T1000 (cell line): ENCODE measurements at regions not wholly inside any gene's neighbourhood (a gene's known extent, or its start where the extent isn't known, plus 50 kb on each side); places are given as distances from the start of the nearest gene placed in this dataset.
"Not testable (repeated sequence)": the region's sequence is repeated elsewhere in the genome, so short reads cannot be mapped to it uniquely, and the experiment has no call there.

Experiments
- DNase-seq: peaks from one replicate; lab custom pipeline; 2025; ENCODE audit warnings: mixed read lengths; lab: John Stamatoyannopoulos, UW

GRCh38 chr16:87201052-87201451 lies 116.1 kb downstream of the C16orf95 start:
- peak; percentile 55 for DNase-seq

- no peak for DNase-seq
These were observed 115.4 kb downstream of the C16orf95 start for GRCh38 chr16:87201790-87202189.

GRCh38 chr16:87202346-87202745 lies 114.8 kb downstream of the C16orf95 start:
- no peak for DNase-seq

- no peak for DNase-seq
These were observed 114.0 kb downstream of the C16orf95 start for GRCh38 chr16:87203060-87203656.

GRCh38 chr16:87206646-87207451 lies 110.3 kb downstream of the C16orf95 start:
- DNase-seq = no peak

GRCh38 chr16:87207509-87207908 lies 109.7 kb downstream of the C16orf95 start:
- DNase-seq = no peak

- no peak for DNase-seq
These were observed 109.2 kb downstream of the C16orf95 start for GRCh38 chr16:87207965-87208364.

GRCh38 chr16:87208968-87209367 lies 108.2 kb downstream of the C16orf95 start:
- not testable (repeated sequence) for DNase-seq

GRCh38 chr16:87209808-87210512 lies 107.2 kb downstream of the C16orf95 start:
- DNase-seq = no peak

- DNase-seq = no peak
These were observed 106.3 kb downstream of the C16orf95 start for GRCh38 chr16:87210894-87211293.

GRCh38 chr16:87212026-87212425 lies 105.2 kb downstream of the C16orf95 start:
- peak; percentile 6 for DNase-seq

- DNase-seq = no peak
These were observed 103.7 kb downstream of the C16orf95 start for GRCh38 chr16:87213536-87213935.

- DNase-seq = no peak
These were observed 100.9 kb downstream of the C16orf95 start for GRCh38 chr16:87216148-87216840.

GRCh38 chr16:87216841-87217275 lies 100.3 kb downstream of the C16orf95 start:
- DNase-seq = no peak

GRCh38 chr16:87217802-87218201 lies 99.4 kb downstream of the C16orf95 start:
- DNase-seq = not testable (repeated sequence)

GRCh38 chr16:87218281-87219055 lies 98.7 kb downstream of the C16orf95 start:
- no peak for DNase-seq

GRCh38 chr16:87219287-87219909 lies 97.8 kb downstream of the C16orf95 start:
- no peak for DNase-seq

- DNase-seq = no peak
These were observed 95.6 kb downstream of the C16orf95 start for GRCh38 chr16:87221633-87222032.

- DNase-seq = no peak
These were observed 94.9 kb downstream of the C16orf95 start for GRCh38 chr16:87222335-87222734.

GRCh38 chr16:87223656-87224248 lies 93.4 kb downstream of the C16orf95 start:
- DNase-seq = no peak

GRCh38 chr16:87226926-87227295 lies 90.3 kb downstream of the C16orf95 start:
- DNase-seq = no peak
